ENCODE measurements at regions not wholly inside any gene's neighbourhood (a gene's known extent, or its start where the extent isn't known, plus 50 kb on each side); places are given as distances from the start of the nearest gene placed in this dataset.

GRCh38 chr3:76212679-76213078, 427.3 kb upstream of the ZNF717 start:
- intact Hi-C loops (cut with micrococcal nuclease) (no loop called here), in situ Hi-C loops (cut with MboI) (no loop called here)
- ChIA-PET POLR2A (no interaction called here), CTCF (ENCODE audit: low intra/inter-chr PET ratio) (no interaction called here)
- Histone ChIP-seq H3K4me2 (ENCODE audit: insufficient read depth, low read length) (no peak overlapping the region), H3K9ac (ENCODE audit: insufficient read depth in 1 of 2, low read depth in 2 of 2, low read length in 2 of 2) (no peak overlapping the region), H3K36me3 (ENCODE audit: control insufficient read depth, insufficient read depth, low read length) (no peaks in the 10 kb centered on the region), H3K27me3 (ENCODE audit: control insufficient read depth in 2 of 2, insufficient read depth in 2 of 2, low read length in 2 of 2) (no peaks in the 10 kb centered on the region), H2AFZ (ENCODE audit: low read depth, low read length) (no peak overlapping the region), H3K79me2 (ENCODE audit: control insufficient read depth, insufficient read depth, low read length) (no peaks in the 10 kb centered on the region), H3K9me3 (replicated peaks; ENCODE audit: control insufficient read depth, insufficient read depth, low read depth, low read length) (0 out of 2 replicates have a peak, but pooled peaks cover 2% of the 10 kb centered on the region), H3K4me1 (replicated peaks in 1 of 2; ENCODE audit: control insufficient read depth in 2 of 2, insufficient read depth in 2 of 2, low read length in 2 of 2) (no peaks in the 10 kb centered on the region), H4K20me1 (replicated peaks; ENCODE audit: control insufficient read depth, insufficient read depth, low read length) (no peaks in the 10 kb centered on the region), H3K4me3 (no peak overlapping the region), H3K27ac (ENCODE audit: extremely low read depth, low read depth, low read length) (no peak overlapping the region), H3K9me1 (ENCODE audit: control insufficient read depth, insufficient read depth, low read length) (no peaks in the 10 kb centered on the region)
- ATAC-seq: no peak
- WGBS (ENCODE audit: insufficient coverage, low coverage, missing lambda C conversion rate): 0% methylated on average over 2 of the region's 2 CpGs
- no peak for TF ChIP-seq ELF4 (CRISPR knock-in tag; IDR thresholded peaks at IDR 0.05)
- TF ChIP-seq ZBTB49 (CRISPR knock-in tag; IDR thresholded peaks at IDR 0.05; ENCODE audit: borderline replicate concordance): no peak
- TF ChIP-seq HNRNPUL1 (IDR thresholded peaks at IDR 0.05; ENCODE audit: low read length): no peak
- no TSS peak for BruUV-seq (replicated peaks)
- no peak for FAIRE-seq
- DNase-seq (ENCODE audit: extremely low read depth in 1 of 4, low spot score in 3 of 4): no peak

- CTCF ChIA-PET (ENCODE audit: low intra/inter-chr PET ratio): no interaction called here
Measured at GRCh38 chr3:76222201-76222600, 436.9 kb upstream of the ZNF717 start.

More at GRCh38 chr3:76222201-76222600, 436.9 kb upstream of the ZNF717 start:
- Histone ChIP-seq H3K4me2 (ENCODE audit: insufficient read depth, low read length) (no peak overlapping the region), H3K9me1 (ENCODE audit: control insufficient read depth, insufficient read depth, low read length) (no peaks in the 10 kb centered on the region), H4K20me1 (replicated peaks; ENCODE audit: control insufficient read depth, insufficient read depth, low read length) (no peaks in the 10 kb centered on the region), H3K4me1 (replicated peaks in 1 of 2; ENCODE audit: control insufficient read depth in 2 of 2, insufficient read depth in 2 of 2, low read length in 2 of 2) (no peaks in the 10 kb centered on the region), H3K36me3 (ENCODE audit: control insufficient read depth, insufficient read depth, low read length) (no peaks in the 10 kb centered on the region), H3K9me3 (replicated peaks; ENCODE audit: control insufficient read depth, insufficient read depth, low read depth, low read length) (no peaks in the 10 kb centered on the region), H3K9ac (ENCODE audit: insufficient read depth in 1 of 2, low read depth in 2 of 2, low read length in 2 of 2) (no peak overlapping the region), H3K79me2 (ENCODE audit: control insufficient read depth, insufficient read depth, low read length) (no peaks in the 10 kb centered on the region), H3K4me3 (no peak overlapping the region), H3K27ac (ENCODE audit: extremely low read depth, low read depth, low read length) (no peak overlapping the region), H3K27me3 (ENCODE audit: control insufficient read depth in 2 of 2, insufficient read depth in 2 of 2, low read length in 2 of 2) (no peaks in the 10 kb centered on the region), H2AFZ (ENCODE audit: low read depth, low read length) (no peak overlapping the region)
- no TSS peak for BruUV-seq (replicated peaks)
- intact Hi-C loops (cut with micrococcal nuclease): no loop called here
- no peak for ATAC-seq
- DNase-seq (ENCODE audit: extremely low read depth in 1 of 4, low spot score in 3 of 4): no peak
- WGBS (ENCODE audit: insufficient coverage, low coverage, missing lambda C conversion rate): 0% methylated on average over 1 of the region's 2 CpGs
- POLR2A ChIA-PET: no interaction called here
- no peak for TF ChIP-seq ATF4 (CRISPR knock-in tag; IDR thresholded peaks at IDR 0.05)
- TF ChIP-seq CGGBP1 (CRISPR knock-in tag; IDR thresholded peaks at IDR 0.05): no peak
- no peak for TF ChIP-seq PHF20 (IDR thresholded peaks at IDR 0.05; ENCODE audit: partially characterized antibody)
- TF ChIP-seq TRIM24 (IDR thresholded peaks at IDR 0.05): no peak
- no peak for TF ChIP-seq KDM1A (IDR thresholded peaks at IDR 0.05)
- no peak for TF ChIP-seq MNT (conservative IDR thresholded peaks at IDR 0.05)
- no peak for TF ChIP-seq ZNF77 (CRISPR knock-in tag; IDR thresholded peaks at IDR 0.05)
- TF ChIP-seq ILK (tag; IDR thresholded peaks at IDR 0.05; ENCODE audit: borderline replicate concordance, low read depth): no peak
- FAIRE-seq: no peak
- in situ Hi-C loops (cut with MboI): no loop called here

Measured in K562 (cell line).